GM19193 (cell line): ENCODE measurements at regions not wholly inside any gene's neighbourhood (a gene's known extent, or its start where the extent isn't known, plus 50 kb on each side); places are given as distances from the start of the nearest gene placed in this dataset.

Experiments
- POLR2A ChIP-seq: IDR thresholded peaks from 4 replicates; pipeline ENCODE4 v1.6.1; 2011; ENCODE audit not compliant: insufficient read depth, insufficient read length; ENCODE audit errors: extremely low read depth

GRCh38 chr6:164124473-164124872 lies 710.0 kb downstream of the QKI start:
- no peak for TF ChIP-seq POLR2A

GRCh38 chr6:164122109-164122508 lies 707.6 kb downstream of the QKI start:
- TF ChIP-seq POLR2A, result no peak

GRCh38 chr6:164121527-164121926 lies 707.0 kb downstream of the QKI start:
- no peak for TF ChIP-seq POLR2A

- no peak for TF ChIP-seq POLR2A
These were observed 700.1 kb downstream of the QKI start for GRCh38 chr6:164114651-164115050.

- TF ChIP-seq POLR2A, result no peak
These were observed 699.5 kb downstream of the QKI start for GRCh38 chr6:164114051-164114450.

- TF ChIP-seq POLR2A, result no peak
These were observed 699.1 kb downstream of the QKI start for GRCh38 chr6:164113637-164114036.

GRCh38 chr6:164109770-164110140 lies 695.2 kb downstream of the QKI start:
- TF ChIP-seq POLR2A, result no peak

- TF ChIP-seq POLR2A, result no peak
These were observed 694.6 kb downstream of the QKI start for GRCh38 chr6:164108869-164109769.

- TF ChIP-seq POLR2A, result no peak
These were observed 693.6 kb downstream of the QKI start for GRCh38 chr6:164108092-164108491.

GRCh38 chr6:164107297-164107995 lies 692.9 kb downstream of the QKI start:
- TF ChIP-seq POLR2A, result no peak

- TF ChIP-seq POLR2A, result no peak
These were observed 691.8 kb downstream of the QKI start for GRCh38 chr6:164106345-164106769.

GRCh38 chr6:164105705-164106104 lies 691.2 kb downstream of the QKI start:
- no peak for TF ChIP-seq POLR2A

GRCh38 chr6:164104432-164104831 lies 689.9 kb downstream of the QKI start:
- no peak for TF ChIP-seq POLR2A

GRCh38 chr6:164102693-164103092 lies 688.2 kb downstream of the QKI start:
- no peak for TF ChIP-seq POLR2A

- TF ChIP-seq POLR2A, result no peak
These were observed 687.3 kb downstream of the QKI start for GRCh38 chr6:164101859-164102258.
